MM.1S (cell line): ENCODE measurements at regions not wholly inside any gene's neighbourhood (a gene's known extent, or its start where the extent isn't known, plus 50 kb on each side); places are given as distances from the start of the nearest gene placed in this dataset.

ENCODE experiments used
- DNase-seq: peaks from one replicate; pipeline ENCODE4 v3.0.0-alpha.2; 2015
- H2AFZ ChIP-seq: fragments of 300-600 bp; sonication (generic); 2 replicates; pipeline ENCODE4 v1.6.0; 2016; ENCODE audit warnings: antibody characterized with exemption, low read length
- H3F3A ChIP-seq: fragments of 300-600 bp; sonication (generic); 2 replicates; pipeline ENCODE4 v1.6.1; 2016; ENCODE audit warnings: mild to moderate bottlenecking, antibody characterized with exemption, low read length, moderate library complexity, mixed read lengths; ENCODE audit not compliant: insufficient read depth
- H3K27ac ChIP-seq: fragments of 300-600 bp; sonication (generic); 2 replicates; pipeline ENCODE4 v1.5.1; 2016; ENCODE audit warnings: mild to moderate bottlenecking, low read length
- H3K27me3 ChIP-seq: fragments of 300-600 bp; sonication (generic); replicated peaks from 2 replicates; pipeline ENCODE4 v1.6.0; 2016; ENCODE audit warnings: low read length; ENCODE audit not compliant: insufficient read depth
- H3K36me3 ChIP-seq: fragments of 300-600 bp; sonication (generic); replicated peaks from 2 replicates; pipeline ENCODE4 v1.6.1; 2016; ENCODE audit warnings: mild to moderate bottlenecking, low read length, mixed read lengths; ENCODE audit not compliant: insufficient read depth
- H3K4me1 ChIP-seq: fragments of 300-600 bp; sonication (generic); 2 replicates; pipeline ENCODE4 v1.6.1; 2016; ENCODE audit warnings: low read length, mixed read lengths
- H3K4me2 ChIP-seq: fragments of 300-600 bp; sonication (generic); 2 replicates; pipeline ENCODE4 v1.6.0; 2016; ENCODE audit warnings: low read depth, low read length
- H3K4me3 ChIP-seq: fragments of 300-600 bp; sonication (generic); 2 replicates; pipeline ENCODE4 v1.5.1; 2016; ENCODE audit warnings: low read length, mixed read lengths
- H3K79me2 ChIP-seq: fragments of 300-600 bp; sonication (generic); 2 replicates; pipeline ENCODE4 v1.6.1; 2016; ENCODE audit warnings: mixed run types, low read length, mixed read lengths
- H3K9ac ChIP-seq: fragments of 300-600 bp; sonication (generic); 2 replicates; pipeline ENCODE4 v1.6.1; 2016; ENCODE audit warnings: low read length, mixed read lengths
- H3K9me2 ChIP-seq: fragments of 300-600 bp; sonication (generic); replicated peaks from 2 replicates; pipeline ENCODE4 v1.6.1; 2016; ENCODE audit warnings: mild to moderate bottlenecking, low read length, mixed read lengths; ENCODE audit not compliant: insufficient read depth
- H3K9me3 ChIP-seq: fragments of 300-600 bp; sonication (generic); replicated peaks from 2 replicates; pipeline ENCODE4 v1.6.1; 2016; ENCODE audit warnings: mild to moderate bottlenecking, low read length, mixed read lengths; ENCODE audit not compliant: insufficient read depth
- H4K20me1 ChIP-seq: fragments of 300-600 bp; sonication (generic); 2 replicates; pipeline ENCODE4 v1.6.1; 2016; ENCODE audit warnings: mild to moderate bottlenecking, low read length, moderate library complexity, mixed read lengths; ENCODE audit not compliant: insufficient read depth
- EZH2 ChIP-seq: fragments of 300-600 bp; sonication (generic); optimal IDR thresholded peaks from 2 replicates; pipeline ENCODE3; 2017; ENCODE audit warnings: low read depth, mild to moderate bottlenecking, antibody characterized with exemption, low read length, mixed read lengths
- EZH2phosphoT487 ChIP-seq: fragments of 300-600 bp; sonication (generic); IDR thresholded peaks from 2 replicates; pipeline ENCODE4 v1.6.1; 2018; ENCODE audit warnings: antibody characterized with exemption, low read length
- TF ChIP-seq, protein P1 (sequence below): fragments of 300-600 bp; sonication (generic); IDR thresholded peaks from 2 replicates; pipeline ENCODE4 v1.5.1; 2016; ENCODE audit warnings: antibody characterized with exemption, low read length, mixed read lengths

DNA sequence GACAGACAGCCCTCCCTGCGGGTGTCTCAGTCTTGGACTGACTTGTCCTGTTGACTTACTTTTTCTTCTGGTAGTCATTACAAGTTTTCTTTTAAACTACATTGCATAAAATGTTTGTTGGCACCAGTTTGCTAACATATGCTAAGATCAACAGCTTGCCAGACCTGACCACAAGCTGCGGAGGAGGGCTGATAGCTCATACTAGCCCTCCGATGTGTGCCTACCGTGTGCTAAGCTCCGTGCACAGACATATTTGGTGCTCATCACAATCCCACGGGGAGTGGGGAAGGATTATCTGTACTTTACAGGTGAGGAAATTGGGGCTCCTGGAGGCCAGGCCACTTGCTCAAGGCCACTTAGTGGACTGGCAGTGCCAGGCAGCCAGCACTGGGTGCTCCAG is 72.8 kb upstream of the YPEL5 start:
- Histone ChIP-seq H3K9me3 (no peaks in the 10 kb centered on the region), H3K36me3 (no peaks in the 10 kb centered on the region), H3K9me2 (no peaks in the 10 kb centered on the region), H3K4me1 (no peaks in the 10 kb centered on the region), H4K20me1 (no peaks in the 10 kb centered on the region), H3K4me3 (no peak overlapping the region), H3K4me2 (no peak overlapping the region), H3F3A (no peaks in the 10 kb centered on the region), H3K27me3 (no peaks in the 10 kb centered on the region), H3K27ac (no peak overlapping the region), H3K9ac (no peak overlapping the region), H2AFZ (no peak overlapping the region), H3K79me2 (no peaks in the 10 kb centered on the region)
- no peak for TF ChIP-seq EZH2
- no peak for DNase-seq

DNA sequence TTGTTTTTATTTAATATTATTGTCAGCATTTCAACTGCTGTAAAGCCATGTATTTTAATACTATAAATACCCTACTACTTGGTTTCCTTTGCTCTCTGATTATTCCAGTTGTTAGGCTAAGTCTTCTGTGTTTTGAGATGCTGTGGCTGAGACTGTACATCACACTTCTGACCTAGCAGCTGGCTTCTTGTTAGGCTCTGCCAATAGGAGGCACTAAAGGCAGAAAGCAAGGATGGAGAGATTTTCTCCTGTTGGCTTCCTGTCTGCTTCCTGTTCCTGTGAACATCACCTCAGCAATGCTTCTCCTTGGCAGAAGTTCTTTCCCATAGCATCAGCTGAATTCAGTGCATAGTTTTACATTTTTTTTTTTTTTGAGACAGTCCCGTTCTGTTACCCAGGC is 68.3 kb upstream of the YPEL5 start:
- Histone ChIP-seq H3K4me3 (no peak overlapping the region), H3K79me2 (no peaks in the 10 kb centered on the region), H3K27ac (no peak overlapping the region), H3K9me2 (no peaks in the 10 kb centered on the region), H3K9me3 (no peaks in the 10 kb centered on the region), H2AFZ (no peak overlapping the region), H3K27me3 (no peaks in the 10 kb centered on the region), H4K20me1 (no peaks in the 10 kb centered on the region), H3K4me2 (no peak overlapping the region), H3K4me1 (no peaks in the 10 kb centered on the region), H3K9ac (no peak overlapping the region), H3F3A (no peaks in the 10 kb centered on the region), H3K36me3 (no peaks in the 10 kb centered on the region)
- TF ChIP-seq EZH2phosphoT487 (no peak), EZH2 (no peak)
- TF ChIP-seq, protein P1, sequence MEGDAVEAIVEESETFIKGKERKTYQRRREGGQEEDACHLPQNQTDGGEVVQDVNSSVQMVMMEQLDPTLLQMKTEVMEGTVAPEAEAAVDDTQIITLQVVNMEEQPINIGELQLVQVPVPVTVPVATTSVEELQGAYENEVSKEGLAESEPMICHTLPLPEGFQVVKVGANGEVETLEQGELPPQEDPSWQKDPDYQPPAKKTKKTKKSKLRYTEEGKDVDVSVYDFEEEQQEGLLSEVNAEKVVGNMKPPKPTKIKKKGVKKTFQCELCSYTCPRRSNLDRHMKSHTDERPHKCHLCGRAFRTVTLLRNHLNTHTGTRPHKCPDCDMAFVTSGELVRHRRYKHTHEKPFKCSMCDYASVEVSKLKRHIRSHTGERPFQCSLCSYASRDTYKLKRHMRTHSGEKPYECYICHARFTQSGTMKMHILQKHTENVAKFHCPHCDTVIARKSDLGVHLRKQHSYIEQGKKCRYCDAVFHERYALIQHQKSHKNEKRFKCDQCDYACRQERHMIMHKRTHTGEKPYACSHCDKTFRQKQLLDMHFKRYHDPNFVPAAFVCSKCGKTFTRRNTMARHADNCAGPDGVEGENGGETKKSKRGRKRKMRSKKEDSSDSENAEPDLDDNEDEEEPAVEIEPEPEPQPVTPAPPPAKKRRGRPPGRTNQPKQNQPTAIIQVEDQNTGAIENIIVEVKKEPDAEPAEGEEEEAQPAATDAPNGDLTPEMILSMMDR = no peak
- no peak for DNase-seq

DNA sequence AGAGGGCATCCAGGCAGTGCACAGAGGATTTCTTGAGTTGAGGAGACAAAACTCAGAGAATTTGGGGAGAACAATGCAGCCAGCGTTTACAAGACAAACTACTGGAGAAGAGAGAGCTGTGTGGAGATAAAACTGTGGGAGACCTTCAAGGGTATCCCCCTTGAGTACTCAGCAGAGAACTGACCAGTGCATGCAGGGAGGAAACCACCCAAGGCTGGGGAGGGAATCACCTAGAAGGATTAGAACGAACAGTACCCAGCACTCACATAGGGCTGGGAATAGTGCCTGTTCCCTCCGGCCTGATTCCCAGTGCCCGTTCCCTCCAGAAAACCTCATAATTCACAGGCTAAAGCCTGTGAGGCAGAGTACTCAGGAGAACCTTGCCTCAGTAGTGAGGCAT is 61.9 kb upstream of the YPEL5 start:
- Histone ChIP-seq H3K9ac (no peak overlapping the region), H3K4me1 (no peaks in the 10 kb centered on the region), H3K79me2 (no peaks in the 10 kb centered on the region), H2AFZ (no peak overlapping the region), H3K27me3 (no peaks in the 10 kb centered on the region), H3K36me3 (no peaks in the 10 kb centered on the region), H3K4me3 (no peak overlapping the region), H3K9me2 (no peaks in the 10 kb centered on the region), H3K27ac (no peak overlapping the region), H3K4me2 (no peak overlapping the region), H4K20me1 (no peaks in the 10 kb centered on the region), H3K9me3 (no peaks in the 10 kb centered on the region), H3F3A (no peaks in the 10 kb centered on the region)
- DNase-seq = no peak
- TF ChIP-seq EZH2 = no peak
- TF ChIP-seq, protein P1 = no peak
- TF ChIP-seq EZH2phosphoT487 = no peak

DNA sequence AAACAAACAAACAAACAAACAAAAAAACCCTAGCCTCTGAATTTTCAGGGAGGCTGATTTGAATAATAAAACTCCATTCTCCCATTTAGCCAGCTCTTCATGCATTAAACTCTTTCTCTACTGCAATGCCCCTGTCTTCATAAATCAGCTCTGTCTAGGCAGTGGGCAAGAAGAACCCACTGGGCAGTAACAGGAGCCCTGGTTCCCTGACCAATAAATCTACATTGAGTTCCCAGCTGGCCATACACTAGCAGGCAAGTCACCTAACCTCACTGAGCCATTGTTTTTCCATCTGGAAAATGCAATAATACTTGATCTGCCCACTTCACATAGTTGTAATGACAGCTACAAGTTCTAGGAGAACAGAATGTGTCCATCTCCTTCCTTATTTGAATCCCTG is 57.6 kb upstream of the YPEL5 start:
- H3K4me1 ChIP-seq = no peaks in the 10 kb centered on the region
- H3K27ac ChIP-seq = no peak overlapping the region
- TF ChIP-seq, protein P1 = no peak
- no peak for TF ChIP-seq EZH2phosphoT487
- TF ChIP-seq EZH2 = no peak
- no peaks in the 10 kb centered on the region for H3K79me2 ChIP-seq
- no peaks in the 10 kb centered on the region for H3K9me2 ChIP-seq
- DNase-seq = no peak
- H3K27me3 ChIP-seq = no peaks in the 10 kb centered on the region
- H3K36me3 ChIP-seq = no peaks in the 10 kb centered on the region
- H3F3A ChIP-seq = no peaks in the 10 kb centered on the region
- no peak overlapping the region for H3K4me2 ChIP-seq
- no peak overlapping the region for H2AFZ ChIP-seq
- H4K20me1 ChIP-seq = no peaks in the 10 kb centered on the region
- H3K9ac ChIP-seq = no peak overlapping the region
- no peaks in the 10 kb centered on the region for H3K9me3 ChIP-seq
- H3K4me3 ChIP-seq = no peak overlapping the region
